Mesenchymal stem cell (in vitro differentiated cells and primary cell): ENCODE measurements at regions not wholly inside any gene's neighbourhood (a gene's known extent, or its start where the extent isn't known, plus 50 kb on each side); places are given as distances from the start of the nearest gene placed in this dataset.
A peak's percentile ranks its signal among the peaks of the same experiment; 100 is the strongest.

Source experiments
- DNase-seq: peaks from one replicate; pipeline ENCODE4 v3.0.0-alpha.2; 2013
- H2AFZ ChIP-seq: one replicate; pipeline ENCODE4 v1.6.1; 2013; ENCODE audit warnings: low read depth, mild to moderate bottlenecking, control low read depth, inconsistent platforms, low read length, moderate library complexity
- H2AK5ac ChIP-seq: 2 replicates; pipeline ENCODE4 v1.6.1; 2013; ENCODE audit warnings: low read length, moderate library complexity, mild to moderate bottlenecking, inconsistent platforms; ENCODE audit not compliant: severe bottlenecking
- H2BK120ac ChIP-seq: one replicate; pipeline ENCODE4 v1.6.1; 2013; ENCODE audit warnings: low read depth, mild to moderate bottlenecking, inconsistent platforms, low read length, moderate library complexity
- H2BK12ac ChIP-seq, 2 experiments: one replicate each; pipeline ENCODE4 v1.6.1; 2013; ENCODE audit warnings: inconsistent platforms in 2 of 2, low read length in 2 of 2, mild to moderate bottlenecking in 2 of 2, moderate library complexity in 2 of 2, control low read depth in 1 of 2
- H2BK15ac ChIP-seq: one replicate; pipeline ENCODE4 v1.6.1; 2013; ENCODE audit warnings: mild to moderate bottlenecking, low read depth, inconsistent platforms; ENCODE audit not compliant: poor library complexity, severe bottlenecking
- H2BK5ac ChIP-seq: 2 replicates; pipeline ENCODE4 v1.6.1; 2013; ENCODE audit warnings: low read depth, mild to moderate bottlenecking, low read length, control low read depth, inconsistent platforms; ENCODE audit not compliant: poor library complexity, severe bottlenecking
- H3K14ac ChIP-seq, 2 experiments: one replicate each; pipeline ENCODE4 v1.6.1; 2013; ENCODE audit warnings: inconsistent platforms in 2 of 2, low read length in 2 of 2, control low read depth in 1 of 2, mild to moderate bottlenecking in 1 of 2, moderate library complexity in 1 of 2
- H3K18ac ChIP-seq, 2 experiments: one replicate each; pipeline ENCODE4 v1.6.1; 2013; ENCODE audit warnings: inconsistent platforms in 2 of 2, low read length in 2 of 2, control low read depth in 1 of 2, low read depth in 1 of 2, mild to moderate bottlenecking in 1 of 2
- H3K23ac ChIP-seq, 2 experiments: one replicate each; pipeline ENCODE4 v1.6.1; 2013; ENCODE audit warnings: inconsistent platforms in 2 of 2, low read length in 2 of 2, mild to moderate bottlenecking in 2 of 2, moderate library complexity in 2 of 2, control low read depth in 1 of 2
- H3K27ac ChIP-seq: 2 replicates; pipeline ENCODE4 v1.5.1; 2013; ENCODE audit warnings: mild to moderate bottlenecking, moderate library complexity, low read length, control low read depth, inconsistent platforms; ENCODE audit not compliant: poor library complexity, severe bottlenecking
- H3K27me3 ChIP-seq, 2 experiments: 2 replicates each; pipeline versions ENCODE4 v1.6.1 to v1.7.0; 2013; ENCODE audit warnings: low read length in 2 of 2, mild to moderate bottlenecking in 2 of 2, moderate library complexity in 2 of 2, control low read depth in 1 of 2, inconsistent platforms in 1 of 2; ENCODE audit not compliant: control insufficient read depth in 1 of 2, insufficient read depth in 1 of 2
- H3K36me3 ChIP-seq, 2 experiments: 2 replicates each; pipeline versions ENCODE4 v1.6.1 to v1.7.0; 2013; ENCODE audit warnings: low read length in 2 of 2, control low read depth in 1 of 2, inconsistent platforms in 1 of 2, low read depth in 1 of 2, mild to moderate bottlenecking in 1 of 2; ENCODE audit not compliant: insufficient read depth in 2 of 2, control insufficient read depth in 1 of 2
- H3K4ac ChIP-seq, 2 experiments: one replicate each; pipeline ENCODE4 v1.6.1; 2013; ENCODE audit warnings: inconsistent platforms in 2 of 2, low read length in 2 of 2, mild to moderate bottlenecking in 2 of 2, moderate library complexity in 2 of 2, control low read depth in 1 of 2, low read depth in 1 of 2
- H3K4me1 ChIP-seq: 2 replicates; pipeline ENCODE4 v1.6.1; 2013; ENCODE audit warnings: low read depth, low read length, control low read depth; ENCODE audit not compliant: control insufficient read depth, insufficient read depth
- H3K4me2 ChIP-seq: 2 replicates; pipeline ENCODE4 v1.6.1; 2013; ENCODE audit warnings: low read length, mild to moderate bottlenecking, inconsistent platforms; ENCODE audit not compliant: poor library complexity, severe bottlenecking
- H3K4me3 ChIP-seq, 2 experiments: 2 replicates each; pipeline versions ENCODE4 v1.5.1 to v1.7.0; 2013; ENCODE audit warnings: low read length in 2 of 2, mild to moderate bottlenecking in 2 of 2, control low read depth in 1 of 2, low read depth in 1 of 2; ENCODE audit not compliant: insufficient read depth in 1 of 2
- H3K79me1 ChIP-seq: replicated peaks from 2 replicates; pipeline ENCODE4 v1.6.1; 2013; ENCODE audit warnings: mild to moderate bottlenecking, control low read depth, low read length, inconsistent platforms; ENCODE audit not compliant: poor library complexity, severe bottlenecking
- H3K9ac ChIP-seq: 2 replicates; pipeline ENCODE4 v1.7.0; 2013; ENCODE audit warnings: mild to moderate bottlenecking, low read length, moderate library complexity
- H3K9me3 ChIP-seq: 2 replicates; pipeline ENCODE4 v1.7.0; 2013; ENCODE audit warnings: mild to moderate bottlenecking, low read length; ENCODE audit not compliant: control insufficient read depth
- H4K8ac ChIP-seq: one replicate; pipeline ENCODE4 v1.6.1; 2013; ENCODE audit warnings: inconsistent platforms, mild to moderate bottlenecking, low read length, moderate library complexity
- H4K91ac ChIP-seq: one replicate; pipeline ENCODE4 v1.6.1; 2013; ENCODE audit warnings: mild to moderate bottlenecking, low read length, inconsistent platforms
- WGBS: methylation state at CpG from one replicate; pipeline ENCODE4 v1.1.7; 2013; ENCODE audit warnings: mixed read lengths; 5-methylcytosine and 5-hydroxymethylcytosine counted together

- Histone ChIP-seq H3K4me3 (no peak overlapping the region), H3K4ac (no peak overlapping the region), H3K23ac (no peak overlapping the region), H3K9me3 (peaks cover 4% of the 10 kb centered on the region), H2BK5ac (no peak overlapping the region), H3K14ac (no peak overlapping the region), H2AK5ac (no peak overlapping the region), H3K27ac (peak overlapping the region; percentile 49), H3K79me1 (peaks cover 12% of the 10 kb centered on the region), H3K27me3 (no peaks in the 10 kb centered on the region), H3K4me2 (no peak overlapping the region), H2BK12ac (no peak overlapping the region), H4K91ac (no peak overlapping the region), H3K9ac (peak overlapping the region; percentile 86), H4K8ac (no peak overlapping the region), H3K36me3 (no peaks in the 10 kb centered on the region), H3K18ac (no peak overlapping the region), H2BK120ac (no peak overlapping the region), H2BK15ac (no peak overlapping the region), H3K4me1 (peaks cover 5% of the 10 kb centered on the region), H2AFZ (no peak overlapping the region)
- peak; percentile 94 for DNase-seq
- WGBS, result 0% methylated on average over 1 of the region's 1 CpG
These were observed 170.7 kb downstream of the CYB561 start for GRCh38 chr17:63275318-63275970.

- no peak overlapping the region for H3K23ac ChIP-seq
- peaks cover 13% of the 10 kb centered on the region for H3K79me1 ChIP-seq
- no peak overlapping the region for H2AFZ ChIP-seq
- peaks cover 4% of the 10 kb centered on the region for H3K9me3 ChIP-seq
- no peak overlapping the region for H3K4me3 ChIP-seq
- H3K4ac ChIP-seq, result no peak overlapping the region
- no peaks in the 10 kb centered on the region for H3K27me3 ChIP-seq
- no peak overlapping the region for H2AK5ac ChIP-seq
- no peak overlapping the region for H3K27ac ChIP-seq
- no peak overlapping the region for H3K4me2 ChIP-seq
- no peak overlapping the region for H2BK5ac ChIP-seq
- H4K8ac ChIP-seq, result no peak overlapping the region
- no peak overlapping the region for H2BK120ac ChIP-seq
- no peak overlapping the region for H3K14ac ChIP-seq
- H2BK12ac ChIP-seq, result no peak overlapping the region
- peaks cover 5% of the 10 kb centered on the region for H3K4me1 ChIP-seq
- peak overlapping the region; percentile 86 for H3K9ac ChIP-seq
- no peak overlapping the region for H4K91ac ChIP-seq
- DNase-seq, result no peak
- no peak overlapping the region for H3K18ac ChIP-seq
- 100% methylated on average over 2 of the region's 2 CpGs for WGBS
- H3K36me3 ChIP-seq, result no peaks in the 10 kb centered on the region
- H2BK15ac ChIP-seq, result no peak overlapping the region
These were observed 169.9 kb downstream of the CYB561 start for GRCh38 chr17:63275971-63276745.

GRCh38 chr17:63276821-63277220 is 169.3 kb downstream of the CYB561 start:
- H2BK15ac ChIP-seq, result no peak overlapping the region
- no peak overlapping the region for H2BK120ac ChIP-seq
- peaks cover 4% of the 10 kb centered on the region for H3K9me3 ChIP-seq
- H3K79me1 ChIP-seq, result peaks cover 15% of the 10 kb centered on the region
- no peak overlapping the region for H3K4ac ChIP-seq
- H3K4me2 ChIP-seq, result no peak overlapping the region
- peaks cover 5% of the 10 kb centered on the region for H3K4me1 ChIP-seq
- H3K23ac ChIP-seq, result no peak overlapping the region
- DNase-seq, result no peak
- H2AK5ac ChIP-seq, result no peak overlapping the region
- no peak overlapping the region for H4K8ac ChIP-seq
- no peaks in the 10 kb centered on the region for H3K27me3 ChIP-seq
- no peak overlapping the region for H4K91ac ChIP-seq
- no peak overlapping the region for H3K14ac ChIP-seq
- 90% methylated on average over 3 of the region's 3 CpGs for WGBS
- H3K4me3 ChIP-seq, result no peak overlapping the region
- peak overlapping the region in 1 of 2 experiments; percentile 43 for H3K18ac ChIP-seq
- H3K27ac ChIP-seq, result no peak overlapping the region
- no peak overlapping the region for H2BK5ac ChIP-seq
- no peaks in the 10 kb centered on the region for H3K36me3 ChIP-seq
- H2AFZ ChIP-seq, result no peak overlapping the region
- H3K9ac ChIP-seq, result peak overlapping the region; percentile 86
- H2BK12ac ChIP-seq, result no peak overlapping the region

- H2BK120ac ChIP-seq, result no peak overlapping the region
These were observed 168.5 kb downstream of the CYB561 start for GRCh38 chr17:63277629-63278028.

More at GRCh38 chr17:63277629-63278028, 168.5 kb downstream of the CYB561 start:
- Histone ChIP-seq H3K18ac (no peak overlapping the region), H2BK15ac (no peak overlapping the region), H2BK5ac (no peak overlapping the region), H2BK12ac (no peak overlapping the region), H4K91ac (no peak overlapping the region), H3K79me1 (peaks cover 15% of the 10 kb centered on the region), H3K27me3 (no peaks in the 10 kb centered on the region), H3K36me3 (no peaks in the 10 kb centered on the region), H2AFZ (no peak overlapping the region), H3K9ac (peak overlapping the region; percentile 86), H3K9me3 (no peaks in the 10 kb centered on the region), H3K4me2 (no peak overlapping the region), H2AK5ac (peak overlapping the region; percentile 84), H3K23ac (no peak overlapping the region), H3K27ac (no peak overlapping the region), H4K8ac (no peak overlapping the region), H3K4me3 (no peak overlapping the region), H3K4me1 (peaks cover 5% of the 10 kb centered on the region), H3K4ac (no peak overlapping the region), H3K14ac (no peak overlapping the region)
- no peak for DNase-seq
- 94% methylated on average over 3 of the region's 3 CpGs for WGBS
